AG20443 (cell line): ENCODE measurements at regions not wholly inside any gene's neighbourhood (a gene's known extent, or its start where the extent isn't known, plus 50 kb on each side); places are given as distances from the start of the nearest gene placed in this dataset.

Experiments
- DNase-seq: peaks from one replicate; pipeline ENCODE4 v3.0.0; 2012; ENCODE audit warnings: low spot score, mixed read lengths

GRCh38 chr1:229031481-229032341, 239.2 kb upstream of the RAB4A start:
- DNase-seq = no peak

DNA sequence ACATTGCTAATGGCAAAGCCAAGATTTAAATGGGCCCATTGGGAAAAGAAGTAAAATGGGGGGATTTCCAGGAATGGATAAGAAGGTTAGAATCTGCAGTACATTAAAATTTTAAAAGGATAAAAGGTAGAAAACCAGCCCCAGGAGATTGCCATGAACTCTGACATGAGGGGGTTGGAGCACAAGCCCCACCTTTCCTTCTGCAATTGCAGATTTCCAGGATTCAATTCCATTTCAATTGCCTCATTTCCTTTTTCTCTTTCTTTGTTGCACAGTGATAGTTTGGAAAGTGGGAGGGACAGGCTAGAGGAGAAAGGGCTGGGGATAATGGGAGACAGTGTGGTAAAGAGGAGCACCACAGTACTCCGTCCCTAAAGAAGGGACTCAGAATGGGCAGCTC, 238.5 kb upstream of the RAB4A start:
- DNase-seq = no peak

DNA sequence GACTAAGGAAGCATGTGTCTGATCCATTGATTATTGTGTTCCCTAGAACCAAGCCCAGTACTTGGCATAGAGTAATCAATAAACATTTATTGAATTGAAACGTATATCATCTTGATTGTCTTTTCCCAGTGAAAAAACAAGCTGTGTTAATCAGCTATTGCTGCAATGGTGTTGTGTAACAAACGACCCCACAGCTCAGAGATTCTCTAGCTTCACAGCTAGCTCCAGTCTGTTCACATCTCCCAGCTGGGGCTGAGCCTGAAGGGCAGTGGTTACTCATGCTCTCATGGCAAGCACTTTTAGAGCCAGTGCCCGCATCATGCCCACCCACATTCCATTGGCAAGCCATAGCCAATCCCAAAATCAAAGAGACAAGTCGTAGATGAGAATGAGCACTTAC, 237.4 kb upstream of the RAB4A start:
- no peak for DNase-seq

- no peak for DNase-seq
Observed at GRCh38 chr1:229034342-229034741, 236.6 kb upstream of the RAB4A start.

GRCh38 chr1:229035054-229035747, 235.7 kb upstream of the RAB4A start:
- DNase-seq = no peak

- DNase-seq = no peak
Observed at GRCh38 chr1:229035748-229036082, 235.2 kb upstream of the RAB4A start.

DNA sequence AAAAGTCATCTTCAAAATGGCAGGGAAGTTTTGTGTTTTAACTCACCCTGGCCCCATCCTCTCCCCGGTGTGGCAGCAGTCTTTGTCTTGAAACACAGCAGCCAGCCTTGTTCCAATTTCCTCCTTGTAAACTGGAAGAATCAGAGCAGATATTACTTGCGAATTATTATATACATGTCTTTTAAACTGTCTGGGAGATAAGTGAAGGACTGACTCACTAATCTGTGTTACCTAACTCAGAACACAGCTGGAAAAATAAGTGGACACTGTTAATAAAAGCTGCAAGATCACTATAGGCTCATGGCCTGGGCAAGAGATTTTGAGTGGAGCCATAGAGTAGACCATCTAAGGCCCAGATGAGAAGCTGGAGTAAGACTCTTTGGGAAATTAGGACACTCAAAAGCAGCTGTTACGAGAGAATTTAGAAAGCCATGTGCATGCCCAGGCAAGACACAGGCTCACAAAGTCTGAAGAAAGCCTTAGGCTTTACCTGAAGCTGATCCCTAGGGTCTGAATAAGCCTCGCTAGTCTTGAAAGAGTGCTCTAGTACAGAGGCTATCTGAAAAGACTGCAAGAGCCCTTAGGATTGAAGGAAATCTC, 233.0 kb upstream of the RAB4A start:
- no peak for DNase-seq

DNA sequence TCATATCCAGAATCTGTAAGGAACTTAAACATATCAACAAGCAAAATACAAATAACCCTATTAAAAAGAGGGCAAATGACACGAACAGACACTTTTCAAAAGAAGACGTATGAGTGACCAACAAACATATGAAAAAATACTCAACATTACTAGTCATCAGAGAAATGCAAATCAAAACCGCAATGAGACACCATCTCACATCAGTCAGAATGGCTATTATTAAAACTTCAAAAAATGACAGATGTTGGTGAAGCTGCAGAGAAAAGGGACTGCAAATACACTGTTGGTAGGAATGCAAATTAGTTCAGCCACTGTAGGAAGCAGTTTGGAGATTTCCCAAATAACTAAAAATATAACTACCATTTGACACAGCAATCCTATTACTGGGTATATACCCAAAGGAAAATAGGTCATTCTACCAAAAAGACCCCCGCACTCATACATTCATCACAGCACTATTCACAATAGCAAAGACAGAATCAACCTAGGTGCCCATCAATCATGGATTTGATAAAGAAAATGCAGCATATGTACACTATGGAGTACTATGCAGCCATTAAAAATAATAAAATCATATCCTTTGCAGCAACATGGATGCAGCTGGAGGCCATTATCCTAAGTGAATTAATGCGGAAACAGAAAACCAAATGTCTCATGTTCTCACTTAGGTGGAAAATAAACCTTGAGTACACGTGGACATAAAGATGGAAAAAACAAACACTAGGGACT, 230.1 kb upstream of the RAB4A start:
- no peak for DNase-seq

GRCh38 chr1:229041946-229042345, 229.0 kb upstream of the RAB4A start:
- DNase-seq = no peak

GRCh38 chr1:229042482-229042881, 228.4 kb upstream of the RAB4A start:
- DNase-seq = no peak

DNA sequence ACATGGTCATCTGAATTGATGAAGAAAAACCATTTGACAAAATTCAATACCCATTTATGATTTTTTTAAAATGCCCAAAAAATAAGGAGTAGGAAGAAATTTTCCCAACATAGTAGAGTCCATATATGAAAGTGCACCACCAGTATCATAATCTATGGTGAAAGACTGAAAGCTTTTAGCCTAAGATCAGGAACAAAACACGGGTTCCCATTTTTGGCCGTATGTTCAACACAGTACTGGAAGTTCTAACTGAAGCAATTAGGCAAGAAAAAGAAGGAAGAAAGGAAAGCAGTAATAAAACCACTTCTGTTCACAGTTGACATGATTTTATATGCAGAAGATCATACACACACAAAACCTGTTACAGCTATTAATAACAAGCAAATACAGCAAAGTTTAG, 227.8 kb upstream of the RAB4A start:
- DNase-seq = no peak

DNA sequence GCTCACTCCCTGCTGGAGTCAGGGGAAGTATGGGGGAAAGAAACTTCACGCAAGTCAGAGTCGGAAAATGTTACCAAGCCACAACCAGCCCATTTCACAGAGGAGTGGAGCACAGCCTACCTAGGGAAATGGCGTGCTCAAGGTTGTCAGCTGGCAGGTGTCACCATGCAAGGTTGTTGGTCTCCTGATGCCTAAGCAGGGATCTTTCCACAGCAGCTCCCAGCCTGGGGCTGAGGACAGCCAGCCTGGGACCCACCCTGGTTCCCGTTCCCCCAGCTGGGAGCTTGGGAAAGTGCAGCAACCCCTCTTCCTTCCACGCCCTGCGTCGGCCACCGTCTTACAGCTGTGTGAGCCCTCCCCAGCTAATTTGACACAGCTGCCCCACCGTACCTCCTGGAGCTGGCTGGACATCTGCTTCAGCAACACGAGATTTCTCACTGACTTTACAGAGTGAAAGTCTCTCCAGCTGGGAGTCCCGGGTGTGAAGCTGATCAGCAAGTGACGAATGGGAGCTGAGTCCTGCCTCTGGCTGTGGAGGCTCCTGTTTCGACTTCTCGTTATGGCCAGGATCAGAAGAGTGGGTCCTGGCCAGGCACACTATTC, 224.6 kb upstream of the RAB4A start:
- no peak for DNase-seq

DNA sequence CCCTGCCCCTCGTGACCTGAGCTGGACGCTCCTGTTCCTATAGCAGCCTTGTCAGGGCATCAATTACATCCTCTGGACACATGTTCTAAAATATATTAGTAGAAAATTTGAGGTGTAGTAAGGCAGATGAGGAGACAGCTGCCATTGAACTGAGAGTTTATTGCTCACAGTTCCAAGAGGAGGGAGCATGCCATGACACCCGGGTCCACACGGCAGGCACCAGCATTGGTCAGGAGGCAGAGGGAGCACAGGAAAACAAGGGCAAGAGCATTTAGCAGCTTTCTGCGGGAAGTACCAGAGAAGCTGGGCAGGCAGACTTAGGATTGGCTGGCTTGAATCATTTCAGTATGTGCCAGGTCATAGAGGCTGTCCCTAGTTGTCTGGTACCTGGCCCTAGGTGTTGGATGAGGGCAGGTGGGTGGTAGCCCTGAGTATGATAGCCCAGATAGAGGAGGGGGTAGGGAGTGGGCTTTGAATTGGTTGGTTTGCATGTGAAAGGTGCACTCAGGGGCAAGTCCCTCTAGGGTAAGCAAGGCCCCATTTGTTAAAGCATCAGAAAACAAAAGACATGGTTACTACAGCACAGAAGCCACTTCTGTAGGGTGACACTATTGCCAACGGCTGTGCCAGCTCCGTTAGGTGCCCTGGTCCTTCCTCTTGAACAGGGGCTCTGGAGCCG, 223.6 kb upstream of the RAB4A start:
- no peak for DNase-seq

- DNase-seq = no peak
Observed at GRCh38 chr1:229047840-229048620, 222.9 kb upstream of the RAB4A start.

DNA sequence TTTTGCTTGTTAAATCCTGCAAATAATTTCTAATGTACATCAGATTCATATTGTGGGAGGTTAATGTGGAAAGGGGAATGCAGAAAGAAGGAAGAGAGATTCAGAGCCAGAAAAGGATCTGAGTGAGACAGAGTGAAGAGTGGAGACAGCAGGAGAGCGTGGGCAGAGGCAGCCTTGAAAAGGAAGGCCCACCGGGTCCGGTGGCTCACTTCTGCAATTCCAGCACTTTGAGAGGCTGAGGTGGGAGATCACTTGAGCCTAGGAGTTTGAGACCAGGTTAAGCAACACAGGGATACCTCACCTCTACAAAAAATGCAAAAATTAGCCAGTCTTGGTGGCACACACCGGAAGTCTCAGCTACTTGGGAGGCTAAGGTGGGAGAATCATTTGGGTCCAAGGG, 222.0 kb upstream of the RAB4A start:
- no peak for DNase-seq

GRCh38 chr1:229056046-229056445, 214.9 kb upstream of the RAB4A start:
- no peak for DNase-seq

GRCh38 chr1:229058111-229058561, 212.8 kb upstream of the RAB4A start:
- DNase-seq = no peak

GRCh38 chr1:229058729-229059128, 212.2 kb upstream of the RAB4A start:
- no peak for DNase-seq

GRCh38 chr1:229059671-229060539, 211.0 kb upstream of the RAB4A start:
- peak; percentile 32 for DNase-seq

- DNase-seq = no peak
Observed at GRCh38 chr1:229062135-229062534, 208.8 kb upstream of the RAB4A start.
